GM21526 (cell line): ENCODE measurements at regions not wholly inside any gene's neighbourhood (a gene's known extent, or its start where the extent isn't known, plus 50 kb on each side); places are given as distances from the start of the nearest gene placed in this dataset.
"Not testable (repeated sequence)": the region's sequence is repeated elsewhere in the genome, so short reads cannot be mapped to it uniquely, and the experiment has no call there.

Experiments used
- ATAC-seq: cut with Tn5 transposase; IDR thresholded peaks from one replicate; pipeline ENCODE4 v1.9.1; 2021; ENCODE audit warnings: moderate library complexity; ENCODE audit not compliant: unreplicated experiment, low FRiP score

GRCh38 chr4:81694176-81694913 is 222.6 kb upstream of the RASGEF1B start:
- no peak for ATAC-seq

- ATAC-seq: no peak
These were observed 219.2 kb upstream of the RASGEF1B start for GRCh38 chr4:81690871-81691270.

- no peak for ATAC-seq
These were observed 216.4 kb upstream of the RASGEF1B start for GRCh38 chr4:81688085-81688484.

GRCh38 chr4:81687471-81687870 is 215.8 kb upstream of the RASGEF1B start:
- ATAC-seq: no peak

- no peak for ATAC-seq
These were observed 213.4 kb upstream of the RASGEF1B start for GRCh38 chr4:81685104-81685503.

- no peak for ATAC-seq
These were observed 212.6 kb upstream of the RASGEF1B start for GRCh38 chr4:81684352-81684751.

GRCh38 chr4:81682492-81682891 is 210.8 kb upstream of the RASGEF1B start:
- no peak for ATAC-seq

- no peak for ATAC-seq
These were observed 207.6 kb upstream of the RASGEF1B start for GRCh38 chr4:81679315-81679714.

GRCh38 chr4:81678801-81679200 is 207.1 kb upstream of the RASGEF1B start:
- no peak for ATAC-seq

- no peak for ATAC-seq
These were observed 204.8 kb upstream of the RASGEF1B start for GRCh38 chr4:81676537-81676936.

- ATAC-seq: no peak
These were observed 204.2 kb upstream of the RASGEF1B start for GRCh38 chr4:81675791-81676393.

- ATAC-seq: no peak
These were observed 202.3 kb upstream of the RASGEF1B start for GRCh38 chr4:81673961-81674360.

- not testable (repeated sequence) for ATAC-seq
These were observed 196.6 kb upstream of the RASGEF1B start for GRCh38 chr4:81668328-81668727.

- ATAC-seq: no peak
These were observed 195.8 kb upstream of the RASGEF1B start for GRCh38 chr4:81667539-81667938.

GRCh38 chr4:81666491-81666890 is 194.8 kb upstream of the RASGEF1B start:
- no peak for ATAC-seq

- no peak for ATAC-seq
These were observed 193.9 kb upstream of the RASGEF1B start for GRCh38 chr4:81665649-81666048.

GRCh38 chr4:81665045-81665444 is 193.3 kb upstream of the RASGEF1B start:
- no peak for ATAC-seq

GRCh38 chr4:81664079-81664478 is 192.4 kb upstream of the RASGEF1B start:
- no peak for ATAC-seq

GRCh38 chr4:81663368-81663767 is 191.7 kb upstream of the RASGEF1B start:
- ATAC-seq: no peak

- ATAC-seq: no peak
These were observed 187.3 kb upstream of the RASGEF1B start for GRCh38 chr4:81659051-81659450.

- no peak for ATAC-seq
These were observed 180.4 kb upstream of the RASGEF1B start for GRCh38 chr4:81652069-81652478.

GRCh38 chr4:81651243-81651899 is 179.7 kb upstream of the RASGEF1B start:
- ATAC-seq: no peak
